HEK293T (cell line): ENCODE measurements at regions not wholly inside any gene's neighbourhood (a gene's known extent, or its start where the extent isn't known, plus 50 kb on each side); places are given as distances from the start of the nearest gene placed in this dataset.

Experiments used
- CTCF ChIA-PET: fragments of 350-600 bp; formaldehyde crosslinking; extraction: SDS; loops from one replicate; lab custom pipeline; 2021; ENCODE audit warnings: antibody characterized with exemption, inconsistent platforms; lab: Yijun Ruan, JAX
- POLR2A ChIA-PET: fragments of 350-600 bp; formaldehyde crosslinking; extraction: SDS; loops from one replicate; lab custom pipeline; 2020; ENCODE audit warnings: antibody characterized with exemption, inconsistent platforms; lab: Yijun Ruan, JAX
- DNase-seq: peaks from one replicate; pipeline ENCODE4 v3.0.0; 2012; ENCODE audit warnings: mixed read lengths; ENCODE audit errors: extremely low spot score
- ARNT ChIP-seq: fragments of 450-650 bp; IDR thresholded peaks from 2 replicates; pipeline ENCODE4 v1.6.1; 2017; ENCODE audit warnings: mild to moderate bottlenecking
- BHLHE40 ChIP-seq: fragments of 450-650 bp; IDR thresholded peaks from 2 replicates; pipeline ENCODE4 v1.6.1; 2016; ENCODE audit warnings: mild to moderate bottlenecking, moderate library complexity, borderline replicate concordance
- CTBP1 ChIP-seq: fragments of 450-650 bp; IDR thresholded peaks from 2 replicates; pipeline ENCODE4 v1.6.1; 2016; ENCODE audit warnings: borderline replicate concordance
- ELF4 ChIP-seq: fragments of 450-650 bp; IDR thresholded peaks from 2 replicates; pipeline ENCODE4 v1.6.1; 2017; ENCODE audit warnings: antibody characterized with exemption
- FOXA1 ChIP-seq: fragments of 450-650 bp; IDR thresholded peaks from 2 replicates; pipeline ENCODE4 v1.6.1; 2016; ENCODE audit warnings: mild to moderate bottlenecking
- FOXK2 ChIP-seq: fragments of 450-650 bp; IDR thresholded peaks from 2 replicates; pipeline ENCODE4 v1.6.1; 2016; ENCODE audit warnings: mild to moderate bottlenecking
- FOXM1 ChIP-seq: fragments of 450-650 bp; IDR thresholded peaks from 2 replicates; pipeline ENCODE4 v1.6.1; 2017; ENCODE audit warnings: mild to moderate bottlenecking, borderline replicate concordance
- HDGF ChIP-seq: fragments of 450-650 bp; IDR thresholded peaks from 2 replicates; pipeline ENCODE4 v1.6.1; 2017; ENCODE audit warnings: antibody characterized with exemption, borderline replicate concordance
- L3MBTL2 ChIP-seq: fragments of 450-650 bp; conservative IDR thresholded peaks from 2 replicates; pipeline ENCODE4 v1.6.1; 2016; ENCODE audit warnings: mild to moderate bottlenecking
- LEF1 ChIP-seq: fragments of 450-650 bp; IDR thresholded peaks from 2 replicates; pipeline ENCODE4 v1.6.1; 2017; ENCODE audit warnings: mild to moderate bottlenecking, borderline replicate concordance
- NFRKB ChIP-seq: fragments of 450-650 bp; IDR thresholded peaks from 2 replicates; pipeline ENCODE4 v1.6.1; 2016; ENCODE audit warnings: mild to moderate bottlenecking, moderate library complexity
- PKNOX1 ChIP-seq: fragments of 450-650 bp; IDR thresholded peaks from 2 replicates; pipeline ENCODE4 v1.6.1; 2016
- SP1 ChIP-seq: fragments of 450-650 bp; IDR thresholded peaks from 2 replicates; pipeline ENCODE4 v1.6.1; 2017
- SUZ12 ChIP-seq: fragments of 450-650 bp; IDR thresholded peaks from 2 replicates; pipeline ENCODE4 v1.6.1; 2016; ENCODE audit warnings: mild to moderate bottlenecking
- TARDBP ChIP-seq: fragments of 450-650 bp; IDR thresholded peaks from 2 replicates; pipeline ENCODE4 v1.6.1; 2016
- ZNF384 ChIP-seq: fragments of 450-650 bp; IDR thresholded peaks from 2 replicates; pipeline ENCODE4 v1.6.1; 2016

- TF ChIP-seq ARNT (no peak), HDGF (no peak), TARDBP (no peak), PKNOX1 (no peak), BHLHE40 (no peak), LEF1 (no peak), NFRKB (no peak), ELF4 (no peak), ZNF384 (no peak), L3MBTL2 (no peak), FOXK2 (no peak), FOXA1 (no peak), SUZ12 (no peak), FOXM1 (no peak), CTBP1 (no peak), SP1 (no peak)
- CTCF ChIA-PET, result interaction anchor here (0.9 kb wide), 1 partner anchor 11 kb away, joined by 4 read pairs; no protein-coding TSS in a partner anchor
Measured at GRCh38 chr4:156710365-156711192, 261.0 kb downstream of the PDGFC start.

GRCh38 chr4:156705311-156705710, 266.3 kb downstream of the PDGFC start:
- ChIA-PET POLR2A (no interaction called here), CTCF (interaction anchor here (0.6 kb wide), 1 partner anchor 542 kb away, joined by 3 read pairs; no protein-coding TSS in a partner anchor)
- TF ChIP-seq LEF1 (no peak), FOXM1 (no peak), HDGF (no peak), FOXA1 (no peak), SP1 (no peak), FOXK2 (no peak), L3MBTL2 (no peak)
- no peak for DNase-seq

More at GRCh38 chr4:156710365-156711192, 261.0 kb downstream of the PDGFC start:
- no peak for DNase-seq
- POLR2A ChIA-PET, result no interaction called here

GRCh38 chr4:156695163-156695562, 276.4 kb downstream of the PDGFC start:
- CTCF ChIA-PET, result interaction anchor here (1.1 kb wide), 1 partner anchor 95 kb away, joined by 3 read pairs; no protein-coding TSS in a partner anchor
- POLR2A ChIA-PET, result no interaction called here
- TF ChIP-seq FOXA1, result no peak
- no peak for TF ChIP-seq TARDBP
- no peak for TF ChIP-seq BHLHE40
- no peak for TF ChIP-seq L3MBTL2
- TF ChIP-seq ZNF384, result no peak
- no peak for TF ChIP-seq PKNOX1
- TF ChIP-seq LEF1, result no peak
- TF ChIP-seq FOXM1, result no peak
- TF ChIP-seq HDGF, result no peak
- TF ChIP-seq NFRKB, result no peak
- no peak for TF ChIP-seq SP1
- no peak for TF ChIP-seq ARNT
- TF ChIP-seq SUZ12, result no peak
- DNase-seq, result no peak

- POLR2A ChIA-PET, result no interaction called here
Measured at GRCh38 chr4:156694413-156694812, 277.2 kb downstream of the PDGFC start.

GRCh38 chr4:156693557-156693956, 278.0 kb downstream of the PDGFC start:
- CTCF ChIA-PET, result interaction anchor here (0.7 kb wide), 1 partner anchor 488 kb away, joined by 3 read pairs; no protein-coding TSS in a partner anchor
- TF ChIP-seq ARNT, result no peak
- TF ChIP-seq FOXM1, result no peak
- TF ChIP-seq FOXA1, result no peak
- TF ChIP-seq NFRKB, result no peak
- TF ChIP-seq HDGF, result no peak
- TF ChIP-seq FOXK2, result no peak
- no peak for TF ChIP-seq BHLHE40
- TF ChIP-seq SUZ12, result no peak
- no peak for TF ChIP-seq SP1
- no peak for DNase-seq
- POLR2A ChIA-PET, result no interaction called here

More at GRCh38 chr4:156694413-156694812, 277.2 kb downstream of the PDGFC start:
- CTCF ChIA-PET, result interaction anchor here (0.7 to 1.1 kb wide), 2 partner anchors 96 to 489 kb away, joined by 3 read pairs; no protein-coding TSS in a partner anchor
- TF ChIP-seq FOXM1 (no peak), ARNT (no peak), HDGF (no peak), ZNF384 (no peak), FOXK2 (no peak), SP1 (no peak)
- no peak for DNase-seq

DNA sequence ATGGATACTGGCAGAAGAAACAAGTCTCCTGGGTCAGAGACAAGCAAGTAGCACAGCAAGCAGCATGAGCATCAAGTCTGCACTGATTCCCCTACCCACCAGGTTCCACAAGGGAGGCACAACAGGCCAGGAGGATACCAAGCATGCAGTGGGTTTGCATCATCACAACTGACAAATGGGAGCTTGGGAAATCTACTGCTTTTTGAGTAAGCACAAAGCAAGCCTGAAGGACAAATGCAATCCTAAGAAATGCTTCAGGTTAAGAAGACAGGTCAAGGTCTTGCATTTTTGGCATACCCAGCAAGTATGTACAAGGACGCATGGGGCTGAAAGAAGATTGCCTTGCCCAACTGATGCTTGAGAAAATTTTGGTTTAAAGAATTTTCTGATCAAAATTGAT, 279.6 kb downstream of the PDGFC start:
- ChIA-PET CTCF (no interaction called here), POLR2A (no interaction called here)
- no peak for DNase-seq
- TF ChIP-seq BHLHE40 (no peak), L3MBTL2 (no peak), NFRKB (no peak), TARDBP (no peak), FOXM1 (no peak), ZNF384 (no peak), FOXA1 (no peak), ELF4 (no peak)
